Psoas muscle (tissue), 7 donors: ENCODE measurements at regions not wholly inside any gene's neighbourhood (a gene's known extent, or its start where the extent isn't known, plus 50 kb on each side); places are given as distances from the start of the nearest gene placed in this dataset.
"Not testable (repeated sequence)": the region's sequence is repeated elsewhere in the genome, so short reads cannot be mapped to it uniquely, and the experiment has no call there.

ENCODE experiments used
- ATAC-seq, 4 donors: fragments of 200-7000 bp; cut with Tn5 transposase; one replicate each; pipeline ENCODE4 v1.9.1; 2020; ENCODE audit warnings: moderate library complexity in 3 of 4, mild to moderate bottlenecking in 2 of 4
- DNase-seq, 2 donors: peaks; one replicate each; pipeline ENCODE4 v3.0.0-alpha.2; 2020
- H3K27ac ChIP-seq: fragments of 200-600 bp; one replicate; pipeline ENCODE4 v1.8.0; 2022
- H3K27me3 ChIP-seq, 3 donors: fragments of 200-600 bp in 1 of 3; one replicate each; pipeline versions ENCODE4 v1.6.1 to v1.8.0; 2013 to 2022; ENCODE audit warnings: low read length in 2 of 3, mild to moderate bottlenecking in 2 of 3, moderate library complexity in 1 of 3; ENCODE audit not compliant: insufficient read depth in 3 of 3
- H3K36me3 ChIP-seq, 2 donors: fragments of 200-600 bp in 1 of 2; one replicate each; pipeline versions ENCODE4 v1.6.1 to v1.8.0; 2013 to 2022; ENCODE audit warnings: low read depth in 1 of 2, mild to moderate bottlenecking in 1 of 2, moderate library complexity in 1 of 2; ENCODE audit not compliant: insufficient read depth in 1 of 2
- H3K4me1 ChIP-seq: fragments of 200-600 bp; one replicate; pipeline ENCODE4 v1.8.0; 2022
- H3K4me3 ChIP-seq: fragments of 200-600 bp; one replicate; pipeline ENCODE4 v1.8.0; 2022; ENCODE audit warnings: mild to moderate bottlenecking
- H3K9me3 ChIP-seq: fragments of 200-600 bp; one replicate; pipeline ENCODE4 v1.8.0; 2022
- WGBS, 3 donors: extraction: QIAGEN DNeasy Blood & Tissue Kit; methylation state at CpG; one replicate each; pipeline versions ENCODE4 v1.1.6 to v1.1.7; 2013; 5-methylcytosine and 5-hydroxymethylcytosine counted together
- intact Hi-C, 2 donors: fragments of 100-400 bp; cut with DNase I; formaldehyde crosslinking; loops; one replicate each; pipeline versions ENCODE4 v1.11.0 to v1.14.2; 2022
- TF ChIP-seq, protein P1 (sequence below): fragments of 200-600 bp; IDR thresholded peaks from one replicate; pipeline ENCODE4 v1.8.0; 2022; ENCODE audit warnings: antibody characterized with exemption
- donor health status: healthy with polysubstance abuse.
- donor health status: DM: no; HTN: no; CAD: no; lungs with moderate emphysema.
- donor health status: Bipolar disorder and iron deficiency.
- donor health status: healthy.
- donor health status: DM: yes; HTN: yes; CAD: no.
- donor health status: DM: no; HTN: no; CAD: no.
- donor health status: DM: yes; HTN: yes; CAD: no.

- TF ChIP-seq, protein P1, sequence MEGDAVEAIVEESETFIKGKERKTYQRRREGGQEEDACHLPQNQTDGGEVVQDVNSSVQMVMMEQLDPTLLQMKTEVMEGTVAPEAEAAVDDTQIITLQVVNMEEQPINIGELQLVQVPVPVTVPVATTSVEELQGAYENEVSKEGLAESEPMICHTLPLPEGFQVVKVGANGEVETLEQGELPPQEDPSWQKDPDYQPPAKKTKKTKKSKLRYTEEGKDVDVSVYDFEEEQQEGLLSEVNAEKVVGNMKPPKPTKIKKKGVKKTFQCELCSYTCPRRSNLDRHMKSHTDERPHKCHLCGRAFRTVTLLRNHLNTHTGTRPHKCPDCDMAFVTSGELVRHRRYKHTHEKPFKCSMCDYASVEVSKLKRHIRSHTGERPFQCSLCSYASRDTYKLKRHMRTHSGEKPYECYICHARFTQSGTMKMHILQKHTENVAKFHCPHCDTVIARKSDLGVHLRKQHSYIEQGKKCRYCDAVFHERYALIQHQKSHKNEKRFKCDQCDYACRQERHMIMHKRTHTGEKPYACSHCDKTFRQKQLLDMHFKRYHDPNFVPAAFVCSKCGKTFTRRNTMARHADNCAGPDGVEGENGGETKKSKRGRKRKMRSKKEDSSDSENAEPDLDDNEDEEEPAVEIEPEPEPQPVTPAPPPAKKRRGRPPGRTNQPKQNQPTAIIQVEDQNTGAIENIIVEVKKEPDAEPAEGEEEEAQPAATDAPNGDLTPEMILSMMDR = no peak
- Histone ChIP-seq H3K4me3 (no peak overlapping the region), H3K27ac (no peak overlapping the region), H3K27me3 (no peaks in the 10 kb centered on the region), H3K9me3 (no peaks in the 10 kb centered on the region), H3K36me3 (no peaks in the 10 kb centered on the region), H3K4me1 (no peaks in the 10 kb centered on the region)
- intact Hi-C loops = no loop called here
- DNase-seq (no peak), ATAC-seq (no peak)
Measured at GRCh38 chr2:126042089-126042488, 613.9 kb upstream of the GYPC start.

DNA sequence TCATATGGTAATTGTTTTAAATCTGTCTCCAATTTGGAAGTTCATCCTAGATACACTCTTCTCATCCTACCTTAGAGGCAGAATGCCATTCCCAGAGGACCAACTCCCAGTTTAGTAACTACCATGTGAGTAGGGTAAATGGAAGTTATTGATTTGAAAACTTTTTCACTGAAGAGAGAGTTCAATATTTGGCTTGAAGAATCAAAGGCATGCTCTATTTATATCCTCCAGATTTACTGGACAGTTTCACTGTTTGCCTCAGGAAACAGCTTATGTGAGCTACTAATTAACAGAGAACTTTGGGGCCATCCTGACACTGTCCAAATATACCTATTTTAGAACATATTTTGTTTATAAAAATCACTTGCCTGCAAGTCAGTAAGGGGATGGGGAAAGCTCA, 607.2 kb upstream of the GYPC start:
- Histone ChIP-seq H3K4me3 (no peak overlapping the region), H3K9me3 (peaks cover 15% of the 10 kb centered on the region), H3K4me1 (no peaks in the 10 kb centered on the region), H3K27me3 (no peaks in the 10 kb centered on the region), H3K27ac (no peak overlapping the region), H3K36me3 (no peaks in the 10 kb centered on the region)
- TF ChIP-seq, protein P1 = no peak
- intact Hi-C loops = no loop called here
- ATAC-seq (no peak), DNase-seq (no peak)

GRCh38 chr2:126049461-126049860, 606.5 kb upstream of the GYPC start:
- Histone ChIP-seq H3K36me3 (no peaks in the 10 kb centered on the region), H3K27me3 (no peaks in the 10 kb centered on the region), H3K4me1 (no peaks in the 10 kb centered on the region), H3K4me3 (no peak overlapping the region), H3K27ac (no peak overlapping the region), H3K9me3 (peaks cover 15% of the 10 kb centered on the region)
- DNase-seq = no peak
- WGBS, 3 donors = 85 to 92% (median 91%) methylated on average over 1 of the region's 1 CpG
- no peak for ATAC-seq
- intact Hi-C loops = no loop called here
- TF ChIP-seq, protein P1 = no peak

DNA sequence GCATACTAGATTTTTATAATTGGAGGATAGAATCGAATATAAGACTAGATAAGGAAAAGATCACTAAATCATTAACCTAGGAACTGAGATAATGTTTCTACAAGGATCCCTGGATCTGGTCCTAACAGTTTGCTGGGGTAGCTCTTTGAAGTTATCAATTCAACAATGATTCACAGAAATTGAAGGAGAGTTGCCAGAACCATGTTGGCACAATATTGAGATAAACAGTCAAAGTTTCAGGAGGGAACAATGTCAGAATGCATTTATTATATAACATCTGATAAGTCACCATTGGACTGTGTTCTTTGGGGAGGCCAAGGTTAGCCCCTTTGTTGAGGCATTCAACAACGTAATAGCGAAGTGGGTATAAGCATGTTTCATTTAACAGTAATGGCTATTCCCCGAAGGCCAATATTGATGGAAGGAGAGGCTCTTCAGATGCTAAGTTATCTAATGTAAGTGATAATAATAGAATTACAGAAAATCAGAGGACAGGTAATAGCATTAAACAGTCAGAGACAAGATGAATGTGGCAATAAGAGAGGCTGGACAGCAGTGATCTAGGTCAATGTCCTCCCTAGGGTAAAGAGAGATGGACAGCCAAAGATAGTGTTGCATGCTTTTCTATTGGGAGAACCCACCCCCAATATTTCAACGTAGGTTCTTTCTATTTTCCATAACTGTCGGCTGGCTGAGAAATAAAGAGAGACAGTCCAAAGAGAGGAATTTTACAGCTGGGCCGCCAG, 604.8 kb upstream of the GYPC start:
- Histone ChIP-seq H3K9me3 (peaks cover 15% of the 10 kb centered on the region), H3K36me3 (no peaks in the 10 kb centered on the region), H3K4me1 (no peaks in the 10 kb centered on the region), H3K4me3 (no peak overlapping the region), H3K27ac (no peak overlapping the region), H3K27me3 (no peaks in the 10 kb centered on the region)
- ATAC-seq = no peak
- 90 to 93% (median 90%) methylated on average over 7 of the region's 7 CpGs for WGBS, 3 donors
- intact Hi-C loops = no loop called here
- TF ChIP-seq, protein P1 = no peak
- no peak for DNase-seq

- H3K27me3 ChIP-seq, H3K4me3 ChIP-seq, H3K27ac ChIP-seq, intact Hi-C loops, DNase-seq, H3K4me1 ChIP-seq, ATAC-seq, H3K36me3 ChIP-seq: not testable (repeated sequence)
- H3K9me3 ChIP-seq = peaks cover 15% of the 10 kb centered on the region
- WGBS, 3 donors = 86 to 94% (median 92%) methylated on average over 6 of the region's 6 CpGs
Measured at GRCh38 chr2:126051737-126052240, 604.2 kb upstream of the GYPC start.
